ENCODE measurements at regions not wholly inside any gene's neighbourhood (a gene's known extent, or its start where the extent isn't known, plus 50 kb on each side); places are given as distances from the start of the nearest gene placed in this dataset.

- Histone ChIP-seq H3K27ac (ENCODE audit: low read depth, low read length) (no peak overlapping the region), H3K27me3 (ENCODE audit: control insufficient read depth, insufficient read depth, low read length) (no peaks in the 10 kb centered on the region), H3K9me3 (ENCODE audit: control insufficient read depth, insufficient read depth, low read length) (no peaks in the 10 kb centered on the region), H3K4me3 (ENCODE audit: low read depth, low read length) (no peak overlapping the region)
- TF ChIP-seq CTCF (IDR thresholded peaks at IDR 0.05; ENCODE audit: low read depth, low read length): no peak
- ChIA-PET POLR2A (no interaction called here), CTCF (no interaction called here)
- no peak for DNase-seq (ENCODE audit: low read depth, low spot score)
These were observed 299.4 kb upstream of the RORA start for GRCh38 chr15:61528581-61528910.

GRCh38 chr15:61527836-61528580 is 298.9 kb upstream of the RORA start:
- no peak for TF ChIP-seq CTCF (IDR thresholded peaks at IDR 0.05; ENCODE audit: low read depth, low read length)
- H3K9me3 ChIP-seq (ENCODE audit: control insufficient read depth, insufficient read depth, low read length): no peaks in the 10 kb centered on the region
- ChIA-PET CTCF (no interaction called here), POLR2A (no interaction called here)
- DNase-seq (ENCODE audit: low read depth, low spot score): no peak
- no peak overlapping the region for H3K27ac ChIP-seq (ENCODE audit: low read depth, low read length)
- no peak overlapping the region for H3K4me3 ChIP-seq (ENCODE audit: low read depth, low read length)
- H3K27me3 ChIP-seq (ENCODE audit: control insufficient read depth, insufficient read depth, low read length): no peaks in the 10 kb centered on the region

GRCh38 chr15:61524545-61524944 is 295.4 kb upstream of the RORA start:
- Histone ChIP-seq H3K27ac (ENCODE audit: low read depth, low read length) (no peak overlapping the region), H3K4me3 (ENCODE audit: low read depth, low read length) (no peak overlapping the region), H3K9me3 (ENCODE audit: control insufficient read depth, insufficient read depth, low read length) (no peaks in the 10 kb centered on the region), H3K27me3 (ENCODE audit: control insufficient read depth, insufficient read depth, low read length) (no peaks in the 10 kb centered on the region)
- TF ChIP-seq CTCF (IDR thresholded peaks at IDR 0.05; ENCODE audit: low read depth, low read length): no peak
- ChIA-PET POLR2A (no interaction called here), CTCF (no interaction called here)
- no peak for DNase-seq (ENCODE audit: low read depth, low spot score)

- TF ChIP-seq CTCF (IDR thresholded peaks at IDR 0.05; ENCODE audit: low read depth, low read length): no peak
- DNase-seq (ENCODE audit: low read depth, low spot score): no peak
- Histone ChIP-seq H3K4me3 (ENCODE audit: low read depth, low read length) (no peak overlapping the region), H3K27me3 (ENCODE audit: control insufficient read depth, insufficient read depth, low read length) (no peaks in the 10 kb centered on the region), H3K9me3 (ENCODE audit: control insufficient read depth, insufficient read depth, low read length) (no peaks in the 10 kb centered on the region), H3K27ac (ENCODE audit: low read depth, low read length) (no peak overlapping the region)
- ChIA-PET CTCF (no interaction called here), POLR2A (no interaction called here)
These were observed 295.0 kb upstream of the RORA start for GRCh38 chr15:61524086-61524485.

- Histone ChIP-seq H3K9me3 (ENCODE audit: control insufficient read depth, insufficient read depth, low read length) (no peaks in the 10 kb centered on the region), H3K27me3 (ENCODE audit: control insufficient read depth, insufficient read depth, low read length) (no peaks in the 10 kb centered on the region), H3K27ac (ENCODE audit: low read depth, low read length) (no peak overlapping the region), H3K4me3 (ENCODE audit: low read depth, low read length) (no peak overlapping the region)
- CTCF ChIA-PET: no interaction called here
- POLR2A ChIA-PET: no interaction called here
- DNase-seq (ENCODE audit: low read depth, low spot score): no peak
- no peak for TF ChIP-seq CTCF (IDR thresholded peaks at IDR 0.05; ENCODE audit: low read depth, low read length)
These were observed 293.3 kb upstream of the RORA start for GRCh38 chr15:61522411-61522810.

Data from AG04450 (cell line).